HCT116 (cell line): ENCODE measurements at regions not wholly inside any gene's neighbourhood (a gene's known extent, or its start where the extent isn't known, plus 50 kb on each side); places are given as distances from the start of the nearest gene placed in this dataset.

Experiments used
- ATAC-seq: fragments of 200-7000 bp; cut with Tn5 transposase; 2 replicates; pipeline ENCODE4 v1.9.1; 2020; ENCODE audit warnings: mild to moderate bottlenecking, moderate library complexity
- BruUV-seq: library from RNA; stranded (reverse); fragments of 400-500 nt; replicated peaks from 2 replicates; lab custom pipeline; 2021; lab: Mats Ljungman, UMichigan
- CTCF ChIA-PET: fragments of 300-600 bp; sonication (Branson Sonifier 250); formaldehyde crosslinking; loops from one replicate; lab custom pipeline; 2021; ENCODE audit warnings: antibody characterized with exemption; lab: Charles Lee
- POLR2A ChIA-PET: fragments of 300-600, 350-600 bp; sonication (Branson Sonifier 250); formaldehyde crosslinking; loops from one replicate; lab custom pipeline; 2021; ENCODE audit warnings: antibody characterized with exemption; lab: Charles Lee
- RAD21 ChIA-PET, 2 experiments: fragments of 300-600 bp; sonication (Branson Sonifier 250); formaldehyde crosslinking; loops; one replicate each; lab custom pipeline; 2023; ENCODE audit warnings: low total read pairs in 2 of 2; ENCODE audit not compliant: uncharacterized antibody in 2 of 2, unreplicated experiment in 2 of 2, low non-redundant PET in 1 of 2; lab: Charles Lee
- DNase-seq: peaks from one replicate; pipeline ENCODE4 v3.0.0-alpha.2; 2010; ENCODE audit warnings: low read depth, low spot score
- H2AFZ ChIP-seq: fragments of 200-600 bp; shearing (Covaris generic), sonication (generic); 2 replicates; pipeline ENCODE4 v1.6.1; 2017; ENCODE audit warnings: low read depth, mixed run types, mixed read lengths, antibody characterized with exemption, low read length; ENCODE audit not compliant: poor library complexity, severe bottlenecking
- H3K27ac ChIP-seq: 2 replicates; pipeline ENCODE4 v1.5.1; 2012; ENCODE audit warnings: low read depth, low read length
- H3K27me3 ChIP-seq: fragments of 200-600 bp; sonication (generic); 2 replicates; pipeline ENCODE4 v1.6.1; 2016; ENCODE audit warnings: mixed run types, low read length, mixed read lengths; ENCODE audit not compliant: insufficient read depth
- H3K36me3 ChIP-seq, 2 experiments: fragments of 200-500 bp in 1 of 2; fragments of 200-600 bp in 1 of 2; sonication (Bioruptor generic) in 1 of 2; sonication (generic) in 1 of 2; 2 replicates each; pipeline versions ENCODE4 v1.5.1 to v1.6.1; 2014 to 2016; ENCODE audit warnings: low read length in 2 of 2, inconsistent platforms in 1 of 2, mixed read lengths in 1 of 2, mixed run types in 1 of 2; ENCODE audit not compliant: insufficient read depth in 2 of 2, control insufficient read depth in 1 of 2
- H3K4me1 ChIP-seq, 2 experiments: fragments of 200-600 bp in 1 of 2; sonication (generic) in 1 of 2; 2 replicates each; pipeline versions ENCODE4 v1.5.1 to v1.6.1; 2012 to 2017; ENCODE audit warnings: low read length in 2 of 2, inconsistent platforms in 1 of 2, mild to moderate bottlenecking in 1 of 2, mixed read lengths in 1 of 2, mixed run types in 1 of 2, moderate library complexity in 1 of 2; ENCODE audit not compliant: insufficient read depth in 2 of 2, control insufficient read depth in 1 of 2
- H3K4me2 ChIP-seq: fragments of 200-600 bp; sonication (generic); 2 replicates; pipeline ENCODE4 v1.6.1; 2017; ENCODE audit warnings: mixed run types, low read length, mixed read lengths
- H3K4me3 ChIP-seq, 2 experiments: fragments of 200-600 bp in 1 of 2; sonication (generic) in 1 of 2; replicated peaks in 1 of 2; 2 replicates each; pipeline ENCODE4 v1.5.1; 2011 to 2016; ENCODE audit warnings: low read length in 2 of 2, control low read depth in 1 of 2, low read depth in 1 of 2, mild to moderate bottlenecking in 1 of 2, mixed read lengths in 1 of 2, mixed run types in 1 of 2
- H3K79me2 ChIP-seq: fragments of 200-600 bp; sonication (generic); 2 replicates; pipeline ENCODE4 v1.6.1; 2017; ENCODE audit warnings: mild to moderate bottlenecking, mixed run types, low read length, moderate library complexity, mixed read lengths; ENCODE audit not compliant: insufficient read depth
- H3K9ac ChIP-seq: fragments of 200-600 bp; sonication (generic); 2 replicates; pipeline ENCODE4 v1.6.1; 2016; ENCODE audit warnings: low read length, mixed read lengths
- H3K9me2 ChIP-seq: fragments of 200-600 bp; sonication (generic), shearing (Covaris generic); 2 replicates; pipeline ENCODE4 v1.6.1; 2017; ENCODE audit warnings: mixed run types, mild to moderate bottlenecking, moderate library complexity; ENCODE audit not compliant: insufficient read depth
- H3K9me3 ChIP-seq, 2 experiments: fragments of 200-500 bp in 1 of 2; fragments of 200-600 bp in 1 of 2; sonication (Bioruptor generic) in 1 of 2; sonication (generic) in 1 of 2; 2 replicates each; pipeline ENCODE4 v1.6.1; 2014 to 2017; ENCODE audit warnings: low read length in 2 of 2, mixed read lengths in 2 of 2, inconsistent platforms in 1 of 2, low read depth in 1 of 2, mild to moderate bottlenecking in 1 of 2, mixed run types in 1 of 2, moderate library complexity in 1 of 2; ENCODE audit not compliant: control insufficient read depth in 1 of 2, insufficient read depth in 1 of 2
- H4K20me1 ChIP-seq: fragments of 200-600 bp; sonication (generic), shearing (Covaris generic); 2 replicates; pipeline ENCODE4 v1.6.1; 2017; ENCODE audit warnings: mixed run types, mild to moderate bottlenecking, moderate library complexity; ENCODE audit not compliant: insufficient read depth
- CEBPB ChIP-seq: IDR thresholded peaks from 2 replicates; pipeline ENCODE4 v1.6.1; 2012; ENCODE audit warnings: low read depth
- CTCF ChIP-seq, 3 experiments: fragments of 200-600 bp in 1 of 3; sonication (generic) in 1 of 3; IDR thresholded peaks in 2 of 3; conservative IDR thresholded peaks in 1 of 3; 2 replicates each; pipeline ENCODE4 v1.5.1; 2012 to 2017; ENCODE audit warnings: low read depth in 2 of 3, low read length in 2 of 3, antibody characterized with exemption in 1 of 3, borderline replicate concordance in 1 of 3, control low read depth in 1 of 3, mild to moderate bottlenecking in 1 of 3, mixed read lengths in 1 of 3, mixed run types in 1 of 3, moderate library complexity in 1 of 3; ENCODE audit not compliant: insufficient read depth in 1 of 3
- POLR2AphosphoS5 ChIP-seq: IDR thresholded peaks from 2 replicates; pipeline ENCODE4 v1.6.1; 2011; ENCODE audit warnings: mild to moderate bottlenecking, low read depth, low read length, moderate library complexity
- YY1 ChIP-seq: IDR thresholded peaks from 2 replicates; pipeline ENCODE4 v1.6.1; 2011; ENCODE audit warnings: low read length, low read depth, moderate library complexity, mild to moderate bottlenecking; ENCODE audit not compliant: insufficient replicate concordance; ENCODE audit errors: extremely low read depth
- ZBTB33 ChIP-seq: IDR thresholded peaks from 2 replicates; pipeline ENCODE4 v1.6.1; 2011; ENCODE audit warnings: mild to moderate bottlenecking, low read length, moderate library complexity; ENCODE audit not compliant: insufficient replicate concordance; ENCODE audit errors: extremely low read depth
- ZFX ChIP-seq: fragments of 450-650 bp; IDR thresholded peaks from 2 replicates; pipeline ENCODE4 v1.6.1; 2017
- intact Hi-C: fragments of 100-400 bp; cut with micrococcal nuclease; formaldehyde crosslinking; loops from 2 replicates; pipeline ENCODE4 v1.10.0; 2022

- H3K36me3 ChIP-seq: no peaks in the 10 kb centered on the region
- POLR2A ChIA-PET: no interaction called here
Observed at GRCh38 chr11:98040061-98040808, 980.5 kb upstream of the CNTN5 start.

More at GRCh38 chr11:98040061-98040808, 980.5 kb upstream of the CNTN5 start:
- ChIA-PET CTCF (no interaction called here), RAD21 (no interaction called here)
- Histone ChIP-seq H3K9ac (no peak overlapping the region), H3K9me2 (no peaks in the 10 kb centered on the region), H4K20me1 (no peaks in the 10 kb centered on the region), H3K4me1 (no peaks in the 10 kb centered on the region), H3K4me2 (no peak overlapping the region), H3K9me3 (peaks cover 5 to 19% of the 10 kb centered on the region in 2 experiments; a peak in 1 of 4 replicates), H3K27me3 (no peaks in the 10 kb centered on the region), H3K27ac (no peak overlapping the region), H3K79me2 (no peaks in the 10 kb centered on the region), H3K4me3 (no peak overlapping the region), H2AFZ (no peak overlapping the region)
- intact Hi-C loops: no loop called here
- TF ChIP-seq YY1: no peak
- TF ChIP-seq CEBPB: no peak
- no peak for TF ChIP-seq POLR2AphosphoS5
- no peak for TF ChIP-seq ZFX
- TF ChIP-seq CTCF (IDR thresholded peaks at IDR 0.05 in 2 of 3, conservative IDR thresholded peaks at IDR 0.05 in 1 of 3; ENCODE audit: borderline replicate concordance in 1 of 3, insufficient read depth in 1 of 3, low read depth in 2 of 3, low read length in 2 of 3): no peak
- no peak for TF ChIP-seq ZBTB33
- BruUV-seq: no TSS peak
- DNase-seq (no peak), ATAC-seq (no peak)
